ENCODE measurements at regions not wholly inside any gene's neighbourhood (a gene's known extent, or its start where the extent isn't known, plus 50 kb on each side); places are given as distances from the start of the nearest gene placed in this dataset.

GRCh38 chr13:80605716-80606115 lies 264.8 kb upstream of the SPRY2 start:
- TF ChIP-seq CTCF (conservative IDR thresholded peaks at IDR 0.05) (no peak), ZFX (IDR thresholded peaks at IDR 0.05) (no peak)
